GM21390 (cell line): ENCODE measurements at regions not wholly inside any gene's neighbourhood (a gene's known extent, or its start where the extent isn't known, plus 50 kb on each side); places are given as distances from the start of the nearest gene placed in this dataset.
"Not testable (repeated sequence)": the region's sequence is repeated elsewhere in the genome, so short reads cannot be mapped to it uniquely, and the experiment has no call there.

Source experiments
- ATAC-seq: cut with Tn5 transposase; IDR thresholded peaks from one replicate; pipeline ENCODE4 v1.9.1; 2021; ENCODE audit not compliant: unreplicated experiment

DNA sequence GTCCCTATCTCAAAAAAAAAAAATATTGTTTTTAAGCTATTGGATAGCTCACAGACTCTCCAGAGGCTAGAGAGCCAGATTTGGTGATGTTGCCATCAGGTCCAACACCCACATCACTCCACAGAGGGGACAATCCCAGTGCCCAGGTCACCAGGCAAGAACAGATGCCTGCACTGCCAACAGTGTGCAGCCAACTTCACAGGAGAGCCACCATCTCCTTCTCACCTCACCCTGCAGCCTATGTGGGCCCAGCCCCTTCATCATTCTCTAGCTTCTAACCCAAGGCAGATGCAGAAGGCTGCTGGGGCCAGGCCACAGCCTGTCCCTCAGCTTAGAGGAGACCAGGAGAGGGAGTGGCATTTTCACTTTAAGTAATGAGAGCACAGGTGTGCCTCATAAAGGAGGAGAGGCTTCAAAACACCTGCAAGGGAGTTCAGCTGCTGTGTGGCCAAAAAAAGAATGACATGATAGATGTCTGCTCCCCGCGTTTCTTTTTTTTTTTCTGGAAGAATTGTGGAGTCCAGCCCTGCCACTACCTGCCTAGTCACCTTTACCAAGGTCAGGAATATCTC is 98.0 kb upstream of the ZSWIM2 start:
- ATAC-seq = no peak

- ATAC-seq = no peak
These were observed 92.9 kb upstream of the ZSWIM2 start for GRCh38 chr2:186941853-186942252.

DNA sequence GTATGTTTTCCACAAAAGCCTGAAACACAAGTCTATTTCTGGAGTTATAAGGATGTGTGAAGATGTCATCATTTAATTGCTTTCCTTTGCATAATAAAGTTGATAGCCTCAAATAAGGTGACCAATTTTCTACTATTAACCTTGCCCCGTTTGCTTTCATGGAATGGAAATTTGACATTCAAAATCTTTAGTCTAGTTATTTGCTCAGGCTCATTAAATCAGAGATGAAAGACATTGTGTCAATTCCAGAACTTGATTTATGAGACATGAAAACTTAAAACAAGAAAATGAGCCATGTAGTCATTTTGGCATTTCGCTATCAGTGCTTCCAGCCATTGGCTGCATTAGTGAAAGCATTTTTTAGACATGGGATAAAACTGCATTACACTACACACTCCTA is 91.5 kb upstream of the ZSWIM2 start:
- no peak for ATAC-seq

- ATAC-seq = no peak
These were observed 85.5 kb upstream of the ZSWIM2 start for GRCh38 chr2:186934420-186934819.

GRCh38 chr2:186927867-186928191 is 78.9 kb upstream of the ZSWIM2 start:
- no peak for ATAC-seq

GRCh38 chr2:186927185-186927866 is 78.4 kb upstream of the ZSWIM2 start:
- ATAC-seq = no peak

GRCh38 chr2:186925514-186925913 is 76.5 kb upstream of the ZSWIM2 start:
- no peak for ATAC-seq

DNA sequence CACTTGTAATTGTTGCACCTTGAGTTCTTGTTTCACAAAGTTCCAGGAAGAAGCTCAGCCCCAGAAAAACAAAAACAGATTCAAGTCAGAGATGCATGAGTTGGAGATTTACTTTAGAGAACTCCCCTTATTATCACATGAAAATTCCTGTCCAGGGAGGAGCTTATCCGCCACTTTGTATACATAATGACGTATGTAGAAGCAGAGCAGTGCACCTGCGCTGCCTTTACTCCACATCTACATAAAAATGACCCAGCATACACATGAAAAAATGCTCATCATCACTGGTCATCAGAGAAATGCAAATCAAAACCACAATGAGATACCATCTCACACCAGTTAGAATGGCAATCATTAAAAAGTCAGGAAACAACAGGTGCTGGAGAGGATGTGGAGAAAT is 73.3 kb upstream of the ZSWIM2 start:
- ATAC-seq = not testable (repeated sequence)

GRCh38 chr2:186919296-186919695 is 70.3 kb upstream of the ZSWIM2 start:
- no peak for ATAC-seq

GRCh38 chr2:186918495-186918894 is 69.5 kb upstream of the ZSWIM2 start:
- no peak for ATAC-seq

- ATAC-seq = no peak
These were observed 68.9 kb upstream of the ZSWIM2 start for GRCh38 chr2:186917866-186918265.

GRCh38 chr2:186913870-186914269 is 64.9 kb upstream of the ZSWIM2 start:
- ATAC-seq = peak; percentile 93

DNA sequence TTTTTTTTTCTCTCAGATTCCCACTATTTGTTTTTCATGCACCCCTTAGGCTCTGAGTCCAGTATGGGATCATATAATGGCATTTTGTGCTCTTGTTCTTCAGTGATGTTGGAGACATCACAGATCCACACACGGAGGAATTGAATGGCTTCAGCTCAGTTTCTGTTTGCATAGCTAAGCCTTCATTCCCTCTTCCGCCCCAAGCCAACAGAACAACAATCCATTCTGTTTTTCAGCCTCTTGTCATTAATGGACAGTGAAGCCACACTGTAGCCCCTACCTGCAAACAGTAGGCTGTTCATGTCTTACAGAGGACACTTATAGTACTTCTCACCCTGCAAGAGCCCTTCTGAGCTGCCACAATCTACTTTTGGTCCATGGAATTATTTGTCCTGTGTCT is 64.0 kb upstream of the ZSWIM2 start:
- no peak for ATAC-seq

GRCh38 chr2:186911551-186912085 is 62.6 kb upstream of the ZSWIM2 start:
- no peak for ATAC-seq

DNA sequence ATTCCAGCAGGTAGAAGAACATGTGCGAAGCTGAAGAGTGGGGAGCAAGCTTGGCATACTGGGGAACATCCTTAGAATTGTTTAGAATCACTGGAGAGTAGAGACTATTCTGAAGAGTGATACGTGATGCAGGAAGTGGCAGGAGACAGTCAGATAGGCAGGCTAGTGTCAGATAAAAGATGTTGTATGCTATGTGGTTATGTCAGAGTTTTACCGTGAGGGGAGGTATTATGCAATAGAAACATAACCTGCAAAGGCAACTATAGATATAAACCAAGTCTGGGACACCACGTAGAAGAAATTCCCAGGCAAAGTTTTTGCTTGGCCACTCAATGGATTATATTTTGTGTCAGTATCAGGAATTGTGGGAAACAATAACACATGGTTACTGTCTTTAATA is 62.0 kb upstream of the ZSWIM2 start:
- no peak for ATAC-seq

GRCh38 chr2:186909095-186909494 is 60.1 kb upstream of the ZSWIM2 start:
- ATAC-seq = no peak

DNA sequence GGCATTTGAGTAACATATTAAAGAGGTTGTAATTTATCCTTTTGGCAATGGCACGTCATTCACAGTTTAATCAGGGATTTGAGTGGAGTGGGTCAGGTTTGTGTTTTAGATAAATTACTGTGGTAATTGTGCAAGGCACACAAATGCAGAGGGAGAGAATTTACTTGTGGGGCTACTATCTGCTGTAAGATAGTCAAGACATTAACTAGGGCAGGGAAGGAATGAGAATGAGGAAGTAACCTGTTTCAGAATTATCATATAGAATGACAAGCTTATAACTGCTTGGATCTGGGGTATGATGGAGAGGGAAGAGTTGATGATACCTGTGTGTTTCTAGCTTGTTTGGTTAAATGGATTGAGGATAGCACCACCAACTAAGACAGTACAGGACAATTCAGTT is 58.9 kb upstream of the ZSWIM2 start:
- ATAC-seq = no peak

- ATAC-seq = no peak
These were observed 54.2 kb upstream of the ZSWIM2 start for GRCh38 chr2:186903216-186903615.
